NCI-H2196 treated with DMSO at 0.1 percent for 48 hours (cell line): ENCODE measurements at regions not wholly inside any gene's neighbourhood (a gene's known extent, or its start where the extent isn't known, plus 50 kb on each side); places are given as distances from the start of the nearest gene placed in this dataset.

Experiments used
- DNase-seq: peaks from one replicate; lab custom pipeline; 2025; ENCODE audit not compliant: unreplicated experiment; lab: John Stamatoyannopoulos, UW

- no peak for DNase-seq
These were observed 414.0 kb downstream of the GATA3 start for GRCh38 chr10:8468477-8468876.

GRCh38 chr10:8473205-8473604 is 418.7 kb downstream of the GATA3 start:
- no peak for DNase-seq

GRCh38 chr10:8477300-8477699 is 422.8 kb downstream of the GATA3 start:
- DNase-seq = no peak

- no peak for DNase-seq
These were observed 427.4 kb downstream of the GATA3 start for GRCh38 chr10:8481718-8482504.

GRCh38 chr10:8485032-8485431 is 430.5 kb downstream of the GATA3 start:
- no peak for DNase-seq

- DNase-seq = no peak
These were observed 432.9 kb downstream of the GATA3 start for GRCh38 chr10:8487346-8487745.

- no peak for DNase-seq
These were observed 434.7 kb downstream of the GATA3 start for GRCh38 chr10:8489232-8489631.

GRCh38 chr10:8489823-8490222 is 435.3 kb downstream of the GATA3 start:
- DNase-seq = no peak

GRCh38 chr10:8498290-8498689 is 443.8 kb downstream of the GATA3 start:
- DNase-seq = no peak

- DNase-seq = no peak
These were observed 444.4 kb downstream of the GATA3 start for GRCh38 chr10:8498881-8499280.

- DNase-seq = no peak
These were observed 444.8 kb downstream of the GATA3 start for GRCh38 chr10:8499312-8499711.

- no peak for DNase-seq
These were observed 445.4 kb downstream of the GATA3 start for GRCh38 chr10:8499752-8500390.

- DNase-seq = no peak
These were observed 448.1 kb downstream of the GATA3 start for GRCh38 chr10:8502573-8502972.

GRCh38 chr10:8504499-8504898 is 450.0 kb downstream of the GATA3 start:
- no peak for DNase-seq

- DNase-seq = no peak
These were observed 452.7 kb downstream of the GATA3 start for GRCh38 chr10:8507156-8507555.

GRCh38 chr10:8508882-8509281 is 454.4 kb downstream of the GATA3 start:
- no peak for DNase-seq

GRCh38 chr10:8510471-8510870 is 456.0 kb downstream of the GATA3 start:
- DNase-seq = no peak

GRCh38 chr10:8511026-8511425 is 456.5 kb downstream of the GATA3 start:
- no peak for DNase-seq

GRCh38 chr10:8513155-8514147 is 459.0 kb downstream of the GATA3 start:
- no peak for DNase-seq

GRCh38 chr10:8520382-8520781 is 465.9 kb downstream of the GATA3 start:
- no peak for DNase-seq

GRCh38 chr10:8527773-8528172 is 473.3 kb downstream of the GATA3 start:
- DNase-seq = no peak
